PC-9 (cell line): ENCODE measurements at regions not wholly inside any gene's neighbourhood (a gene's known extent, or its start where the extent isn't known, plus 50 kb on each side); places are given as distances from the start of the nearest gene placed in this dataset.

Source experiments
- BruUV-seq: library from RNA; stranded (reverse); fragments of 400-500 nt; replicated peaks from 2 replicates; lab custom pipeline; 2021; lab: Mats Ljungman, UMichigan
- CTCF ChIA-PET: fragments of 300-600 bp; sonication (Branson Sonifier 250); formaldehyde crosslinking; loops from one replicate; lab custom pipeline; 2022; ENCODE audit warnings: antibody characterized with exemption; lab: Charles Lee
- POLR2A ChIA-PET: fragments of 300-600 bp; sonication (Branson Sonifier 250); formaldehyde crosslinking; loops from one replicate; lab custom pipeline; 2022; ENCODE audit warnings: antibody characterized with exemption; ENCODE audit not compliant: unreplicated experiment; lab: Charles Lee
- DNase-seq, 2 experiments: peaks; one replicate each; pipeline versions ENCODE4 v3.0.0 to v3.0.0-alpha.2; 2015 to 2022; ENCODE audit warnings: mixed read lengths in 1 of 2
- H2AFZ ChIP-seq: fragments of 200-600 bp; sonication (generic); 2 replicates; pipeline ENCODE4 v1.8.1; 2017; ENCODE audit warnings: antibody characterized with exemption
- H3F3A ChIP-seq: fragments of 200-600 bp; sonication (generic); 2 replicates; pipeline ENCODE4 v1.8.1; 2017; ENCODE audit warnings: antibody characterized with exemption, mild to moderate bottlenecking, low read depth; ENCODE audit not compliant: insufficient read depth
- H3K27ac ChIP-seq: fragments of 200-600 bp; sonication (generic); 2 replicates; pipeline ENCODE4 v1.6.1; 2016; ENCODE audit warnings: mixed run types
- H3K27me3 ChIP-seq: fragments of 200-600 bp; sonication (generic); 2 replicates; pipeline ENCODE4 v1.6.1; 2016; ENCODE audit warnings: low read depth, mixed run types; ENCODE audit not compliant: insufficient read depth
- H3K36me3 ChIP-seq: fragments of 200-600 bp; sonication (generic); 2 replicates; pipeline ENCODE4 v1.6.1; 2016; ENCODE audit warnings: low read depth, mixed run types
- H3K4me1 ChIP-seq: fragments of 200-600 bp; sonication (generic); replicated peaks from 2 replicates; pipeline ENCODE4 v1.6.1; 2016; ENCODE audit warnings: mixed run types; ENCODE audit not compliant: insufficient read depth
- H3K4me2 ChIP-seq: fragments of 200-600 bp; sonication (generic); 2 replicates; pipeline ENCODE4 v1.6.1; 2017; ENCODE audit warnings: mixed run types
- H3K4me3 ChIP-seq: fragments of 200-600 bp; sonication (generic); 2 replicates; pipeline ENCODE4 v1.6.1; 2016; ENCODE audit warnings: mixed run types
- H3K79me2 ChIP-seq: fragments of 200-600 bp; sonication (generic); 2 replicates; pipeline ENCODE4 v1.6.1; 2017; ENCODE audit warnings: low read depth, mixed run types
- H3K9me2 ChIP-seq: fragments of 200-600 bp; sonication (generic); 2 replicates; pipeline ENCODE4 v1.8.1; 2017; ENCODE audit warnings: mild to moderate bottlenecking; ENCODE audit not compliant: insufficient read depth
- H3K9me3 ChIP-seq: fragments of 200-600 bp; sonication (generic); 2 replicates; pipeline ENCODE4 v1.8.1; 2016; ENCODE audit warnings: low read depth; ENCODE audit not compliant: insufficient read depth
- H4K20me1 ChIP-seq: fragments of 200-600 bp; sonication (generic); 2 replicates; pipeline ENCODE4 v1.8.1; 2017; ENCODE audit not compliant: insufficient read depth
- CTCF ChIP-seq: fragments of 200-600 bp; sonication (generic); conservative IDR thresholded peaks from 2 replicates; pipeline ENCODE4 v1.6.1; 2017; ENCODE audit warnings: mixed run types, antibody characterized with exemption, mild to moderate bottlenecking, moderate library complexity
- EZH2 ChIP-seq: fragments of 200-600 bp; sonication (generic); IDR thresholded peaks from 2 replicates; pipeline ENCODE4 v1.8.0; 2017; ENCODE audit warnings: antibody characterized with exemption, low read depth
- intact Hi-C: fragments of 100-400 bp; cut with micrococcal nuclease; formaldehyde crosslinking; loops from one replicate; pipeline ENCODE4 v1.10.0; 2022; ENCODE audit not compliant: unreplicated experiment

- H3K36me3 ChIP-seq: no peaks in the 10 kb centered on the region
- no peak overlapping the region for H3K4me2 ChIP-seq
- H3K9me3 ChIP-seq: no peaks in the 10 kb centered on the region
- H3K9me2 ChIP-seq: no peaks in the 10 kb centered on the region
- H4K20me1 ChIP-seq: no peaks in the 10 kb centered on the region
- BruUV-seq: no TSS peak
- TF ChIP-seq CTCF: 0 out of 2 replicates have a peak, but pooled peaks have one; percentile 20
- TF ChIP-seq EZH2: no peak
- H3K27me3 ChIP-seq: peaks cover 21% of the 10 kb centered on the region; the same call in 1 of the 2 replicates
- DNase-seq: no peak
- ChIA-PET CTCF (no interaction called here), POLR2A (no interaction called here)
- no peaks in the 10 kb centered on the region for H3F3A ChIP-seq
- H3K27ac ChIP-seq: no peak overlapping the region
- H3K4me1 ChIP-seq: no peaks in the 10 kb centered on the region
- no peaks in the 10 kb centered on the region for H3K79me2 ChIP-seq
- H2AFZ ChIP-seq: no peak overlapping the region
- intact Hi-C loops: loop anchor here (2.0 to 5.0 kb wide), 2 partner anchors 843 to 1893 kb away; no protein-coding TSS in a partner anchor
- H3K4me3 ChIP-seq: no peak overlapping the region
Observed at GRCh38 chr2:175253871-175254270, 72.4 kb upstream of the ATP5MC3 start.

GRCh38 chr2:175251425-175252041 is 70.0 kb upstream of the ATP5MC3 start:
- Histone ChIP-seq H3F3A (no peaks in the 10 kb centered on the region), H3K9me3 (no peaks in the 10 kb centered on the region), H3K4me2 (no peak overlapping the region), H2AFZ (no peak overlapping the region), H3K4me1 (no peaks in the 10 kb centered on the region), H3K36me3 (no peaks in the 10 kb centered on the region), H3K9me2 (no peaks in the 10 kb centered on the region), H3K79me2 (no peaks in the 10 kb centered on the region), H3K27ac (no peak overlapping the region), H3K27me3 (peaks cover 12% of the 10 kb centered on the region; the same call in 1 of the 2 replicates), H3K4me3 (no peak overlapping the region), H4K20me1 (no peaks in the 10 kb centered on the region)
- DNase-seq: peak; percentile 17 to 47
- TF ChIP-seq EZH2 (no peak), CTCF (peak; percentile 89)
- POLR2A ChIA-PET: interaction anchor here (0.6 kb wide), 1 partner anchor 104 kb away, joined by 4 read pairs; no protein-coding TSS in a partner anchor
- intact Hi-C loops: loop anchor here (2.0 to 5.0 kb wide), 2 partner anchors 845 to 1896 kb away; no protein-coding TSS in a partner anchor
- CTCF ChIA-PET: interaction anchor here (0.6 to 1.7 kb wide), 15 partner anchors 30 to 1898 kb away, joined by 3 to 14 read pairs (median 3); partner anchors contain the start of gene SCRN3
- no TSS peak for BruUV-seq

GRCh38 chr2:175247159-175247558 is 65.6 kb upstream of the ATP5MC3 start:
- Histone ChIP-seq H3K79me2 (no peaks in the 10 kb centered on the region), H3K4me1 (no peaks in the 10 kb centered on the region), H3K4me3 (no peak overlapping the region), H3K27me3 (peaks cover 16% of the 10 kb centered on the region), H3F3A (no peaks in the 10 kb centered on the region), H3K9me2 (no peaks in the 10 kb centered on the region), H3K27ac (no peak overlapping the region), H2AFZ (no peak overlapping the region), H3K4me2 (no peak overlapping the region), H3K36me3 (no peaks in the 10 kb centered on the region), H4K20me1 (no peaks in the 10 kb centered on the region), H3K9me3 (no peaks in the 10 kb centered on the region)
- CTCF ChIA-PET: no interaction called here
- no peak for TF ChIP-seq EZH2
- TF ChIP-seq CTCF: no peak
- no peak for DNase-seq
- POLR2A ChIA-PET: no interaction called here
- BruUV-seq: no TSS peak
- intact Hi-C loops: no loop called here
